Neuronal stem cell (in vitro differentiated cells): ENCODE measurements at regions not wholly inside any gene's neighbourhood (a gene's known extent, or its start where the extent isn't known, plus 50 kb on each side); places are given as distances from the start of the nearest gene placed in this dataset.
A peak's percentile ranks its signal among the peaks of the same experiment; 100 is the strongest.
"Not testable (repeated sequence)": the region's sequence is repeated elsewhere in the genome, so short reads cannot be mapped to it uniquely, and the experiment has no call there.

Source experiments
- DNase-seq: peaks from one replicate; pipeline ENCODE4 v3.0.0-alpha.2; 2013; ENCODE audit warnings: low spot score
- H2AFZ ChIP-seq: one replicate; pipeline ENCODE4 v1.6.1; 2013; ENCODE audit warnings: mild to moderate bottlenecking, low read length, inconsistent platforms
- H2AK5ac ChIP-seq: 2 replicates; pipeline ENCODE4 v1.6.1; 2013; ENCODE audit warnings: low read depth, mild to moderate bottlenecking, inconsistent platforms, low read length, moderate library complexity, mixed read lengths
- H2BK120ac ChIP-seq: 2 replicates; pipeline ENCODE4 v1.6.1; 2013; ENCODE audit warnings: low read depth, mild to moderate bottlenecking, inconsistent platforms, low read length, moderate library complexity, mixed read lengths
- H2BK12ac ChIP-seq: one replicate; pipeline ENCODE4 v1.6.1; 2013; ENCODE audit warnings: low read length, inconsistent platforms
- H2BK15ac ChIP-seq: 2 replicates; pipeline ENCODE4 v1.6.1; 2013; ENCODE audit warnings: mild to moderate bottlenecking, low read length, inconsistent platforms, mixed read lengths
- H2BK5ac ChIP-seq: one replicate; pipeline ENCODE4 v1.6.1; 2013; ENCODE audit warnings: inconsistent platforms, mild to moderate bottlenecking, low read length, moderate library complexity
- H3K14ac ChIP-seq: one replicate; pipeline ENCODE4 v1.6.1; 2013; ENCODE audit warnings: low read length, inconsistent platforms
- H3K18ac ChIP-seq: 2 replicates; pipeline ENCODE4 v1.6.1; 2013; ENCODE audit warnings: low read length, inconsistent platforms
- H3K23ac ChIP-seq: 2 replicates; pipeline ENCODE4 v1.6.1; 2013; ENCODE audit warnings: low read depth, mild to moderate bottlenecking, mixed read lengths, low read length, inconsistent platforms; ENCODE audit not compliant: poor library complexity
- H3K27ac ChIP-seq: replicated peaks from 3 replicates; pipeline ENCODE4 v1.5.1; 2013; ENCODE audit warnings: low read length, inconsistent platforms
- H3K27me3 ChIP-seq, 3 experiments: 2 replicates each; pipeline ENCODE4 v1.6.1; 2013; ENCODE audit warnings: low read length in 3 of 3, mild to moderate bottlenecking in 2 of 3, inconsistent platforms in 1 of 3, low read depth in 1 of 3, mixed read lengths in 1 of 3, moderate library complexity in 1 of 3; ENCODE audit not compliant: control insufficient read depth in 3 of 3, insufficient read depth in 3 of 3
- H3K36me3 ChIP-seq, 2 donors: replicated peaks in 1 of 2; 2 replicates each; pipeline ENCODE4 v1.6.1; 2013; ENCODE audit warnings: low read length in 2 of 2; ENCODE audit not compliant: control insufficient read depth in 2 of 2, insufficient read depth in 2 of 2
- H3K4ac ChIP-seq: 2 replicates; pipeline ENCODE4 v1.6.1; 2013; ENCODE audit warnings: inconsistent platforms, mild to moderate bottlenecking, low read length, moderate library complexity
- H3K4me1 ChIP-seq, 2 donors: 1 replicate in 1 of 2; 2 replicates in 1 of 2; pipeline ENCODE4 v1.6.1; 2013; ENCODE audit warnings: low read length in 2 of 2, low read depth in 1 of 2; ENCODE audit not compliant: control insufficient read depth in 2 of 2, insufficient read depth in 1 of 2
- H3K4me2 ChIP-seq: one replicate; pipeline ENCODE4 v1.6.1; 2013; ENCODE audit warnings: mild to moderate bottlenecking, low read length, inconsistent platforms; ENCODE audit not compliant: insufficient read depth, poor library complexity, severe bottlenecking
- H3K4me3 ChIP-seq, 2 donors: 2 replicates each; pipeline ENCODE4 v1.5.1; 2013; ENCODE audit warnings: low read length in 2 of 2, mild to moderate bottlenecking in 2 of 2, inconsistent platforms in 1 of 2, moderate library complexity in 1 of 2
- H3K79me1 ChIP-seq: one replicate; pipeline ENCODE4 v1.6.1; 2013; ENCODE audit warnings: low read depth, mild to moderate bottlenecking, inconsistent platforms, low read length, moderate library complexity
- H3K9ac ChIP-seq: one replicate; pipeline ENCODE4 v1.6.1; 2013; ENCODE audit warnings: mild to moderate bottlenecking, low read depth, low read length, inconsistent platforms; ENCODE audit not compliant: poor library complexity
- H3K9me3 ChIP-seq, 2 donors: replicated peaks in 1 of 2; 2 replicates each; pipeline versions ENCODE3 to v1.6.1; 2013; ENCODE audit warnings: low read length in 2 of 2, mild to moderate bottlenecking in 2 of 2, inconsistent platforms in 1 of 2, low read depth in 1 of 2, mixed read lengths in 1 of 2, moderate library complexity in 1 of 2; ENCODE audit not compliant: control insufficient read depth in 2 of 2, insufficient read depth in 1 of 2
- H4K8ac ChIP-seq: one replicate; pipeline ENCODE4 v1.6.1; 2013; ENCODE audit warnings: low read depth, mild to moderate bottlenecking, inconsistent platforms, low read length, moderate library complexity
- H4K91ac ChIP-seq: one replicate; pipeline ENCODE4 v1.6.1; 2013; ENCODE audit warnings: low read length, low read depth, mild to moderate bottlenecking, inconsistent platforms; ENCODE audit not compliant: poor library complexity
- WGBS, 2 donors: extraction: QIAGEN DNeasy Blood & Tissue Kit; methylation state at CpG; one replicate each; pipeline ENCODE4 v1.1.7; 2013; ENCODE audit warnings: missing lambda C conversion rate in 2 of 2, mixed read lengths in 1 of 2; ENCODE audit not compliant: insufficient read length in 2 of 2, insufficient replicate concordance in 1 of 2; ENCODE audit errors: extremely low coverage in 2 of 2; 5-methylcytosine and 5-hydroxymethylcytosine counted together

GRCh38 chr17:51362811-51363585 lies 102.7 kb downstream of the UTP18 start:
- DNase-seq: no peak
- H3K36me3 ChIP-seq: no peaks in the 10 kb centered on the region
- no peak overlapping the region for H3K4ac ChIP-seq
- H3K9ac ChIP-seq: no peak overlapping the region
- no peak overlapping the region for H2BK120ac ChIP-seq
- H2BK15ac ChIP-seq: no peak overlapping the region
- H3K4me2 ChIP-seq: no peak overlapping the region
- H2BK12ac ChIP-seq: no peak overlapping the region
- H3K79me1 ChIP-seq: peaks cover 2% of the 10 kb centered on the region
- WGBS, 2 donors: no CpG with 5 or more reads among the region's 7 CpGs
- no peak overlapping the region for H2BK5ac ChIP-seq
- peaks cover 0 to 5% (median 0%) of the 10 kb centered on the region in 3 experiments for H3K27me3 ChIP-seq
- H3K9me3 ChIP-seq: no peaks in the 10 kb centered on the region
- H3K4me1 ChIP-seq: peaks cover 3 to 9% of the 10 kb centered on the region in 2 donors
- no peak overlapping the region for H3K4me3 ChIP-seq
- no peak overlapping the region for H3K18ac ChIP-seq
- no peak overlapping the region for H3K27ac ChIP-seq
- no peak overlapping the region for H4K91ac ChIP-seq
- no peak overlapping the region for H3K14ac ChIP-seq
- no peak overlapping the region for H4K8ac ChIP-seq
- H2AK5ac ChIP-seq: no peak overlapping the region
- no peak overlapping the region for H2AFZ ChIP-seq
- no peak overlapping the region for H3K23ac ChIP-seq

- Histone ChIP-seq H3K23ac (no peak overlapping the region), H3K4me1 (peaks cover 3 to 9% of the 10 kb centered on the region in 2 donors), H4K8ac (no peak overlapping the region), H2BK120ac (no peak overlapping the region), H4K91ac (no peak overlapping the region), H2BK12ac (no peak overlapping the region), H3K14ac (no peak overlapping the region), H2BK15ac (no peak overlapping the region), H3K4ac (no peak overlapping the region), H3K27ac (no peak overlapping the region), H3K18ac (no peak overlapping the region), H3K27me3 (no peaks in the 10 kb centered on the region), H3K4me2 (no peak overlapping the region), H3K79me1 (peaks cover 2% of the 10 kb centered on the region), H2BK5ac (no peak overlapping the region), H3K9me3 (no peaks in the 10 kb centered on the region), H2AFZ (no peak overlapping the region), H3K9ac (no peak overlapping the region), H3K4me3 (peak overlapping the region in 1 of 2 donors; percentile 56), H3K36me3 (no peaks in the 10 kb centered on the region), H2AK5ac (no peak overlapping the region)
- no CpG with 5 or more reads among the region's 8 CpGs for WGBS, 2 donors
- DNase-seq: no peak
Measured at GRCh38 chr17:51365090-51365489, 104.7 kb downstream of the UTP18 start.

GRCh38 chr17:51366866-51367265 lies 106.5 kb downstream of the UTP18 start:
- Histone ChIP-seq H3K18ac (no peak overlapping the region), H2AK5ac (no peak overlapping the region), H3K9me3 (no peaks in the 10 kb centered on the region), H3K23ac (no peak overlapping the region), H2BK12ac (no peak overlapping the region), H3K4me2 (no peak overlapping the region), H3K27me3 (no peaks in the 10 kb centered on the region), H4K8ac (no peak overlapping the region), H2AFZ (no peak overlapping the region), H3K14ac (no peak overlapping the region), H3K79me1 (peaks cover 2% of the 10 kb centered on the region), H4K91ac (no peak overlapping the region), H2BK15ac (no peak overlapping the region), H3K36me3 (no peaks in the 10 kb centered on the region), H3K4me1 (peaks cover 5 to 9% of the 10 kb centered on the region in 2 donors), H2BK120ac (no peak overlapping the region), H2BK5ac (no peak overlapping the region), H3K9ac (no peak overlapping the region), H3K27ac (no peak overlapping the region), H3K4me3 (no peak overlapping the region), H3K4ac (no peak overlapping the region)
- WGBS, 2 donors: no CpG with 5 or more reads among the region's 3 CpGs
- DNase-seq: no peak

- not testable (repeated sequence) for H3K4me2 ChIP-seq, H3K23ac ChIP-seq, H2BK12ac ChIP-seq, H3K18ac ChIP-seq, H4K91ac ChIP-seq, H3K9ac ChIP-seq, H4K8ac ChIP-seq, H3K4me3 ChIP-seq, H3K36me3 ChIP-seq, H2BK5ac ChIP-seq, H3K27ac ChIP-seq, H2AFZ ChIP-seq, H3K4ac ChIP-seq, DNase-seq, H2AK5ac ChIP-seq, H3K27me3 ChIP-seq, H3K79me1 ChIP-seq, H2BK15ac ChIP-seq, H3K9me3 ChIP-seq, H3K4me1 ChIP-seq, H2BK120ac ChIP-seq, H3K14ac ChIP-seq
- WGBS, 2 donors: no CpG with 5 or more reads among the region's 1 CpG
Measured at GRCh38 chr17:51367836-51368235, 107.5 kb downstream of the UTP18 start.
